Right lobe of liver (tissue), 4 donors: ENCODE measurements at regions not wholly inside any gene's neighbourhood (a gene's known extent, or its start where the extent isn't known, plus 50 kb on each side); places are given as distances from the start of the nearest gene placed in this dataset.

Source experiments
- POLR2A ChIP-seq: fragments of 450-650 bp; IDR thresholded peaks from one replicate; pipeline ENCODE4 v1.6.1; 2017; ENCODE audit warnings: antibody characterized with exemption, mild to moderate bottlenecking
- TF ChIP-seq, protein P1 (sequence below), 4 donors: fragments of 200-600 bp in 3 of 4; fragments of 450-650 bp in 1 of 4; IDR thresholded peaks; one replicate each; pipeline versions ENCODE4 v1.5.1 to v1.8.0; 2016 to 2022; ENCODE audit warnings: antibody characterized with exemption in 4 of 4, mild to moderate bottlenecking in 2 of 4
- donor health status: DM: no; HTN: no; CAD: no.
- donor health status: DM: no; HTN: no; CAD: no.
- donor health status: DM: no; HTN: yes; CAD: no.

GRCh38 chr3:94179059-94179458, 116.2 kb downstream of the NSUN3 start:
- TF ChIP-seq, protein P1, sequence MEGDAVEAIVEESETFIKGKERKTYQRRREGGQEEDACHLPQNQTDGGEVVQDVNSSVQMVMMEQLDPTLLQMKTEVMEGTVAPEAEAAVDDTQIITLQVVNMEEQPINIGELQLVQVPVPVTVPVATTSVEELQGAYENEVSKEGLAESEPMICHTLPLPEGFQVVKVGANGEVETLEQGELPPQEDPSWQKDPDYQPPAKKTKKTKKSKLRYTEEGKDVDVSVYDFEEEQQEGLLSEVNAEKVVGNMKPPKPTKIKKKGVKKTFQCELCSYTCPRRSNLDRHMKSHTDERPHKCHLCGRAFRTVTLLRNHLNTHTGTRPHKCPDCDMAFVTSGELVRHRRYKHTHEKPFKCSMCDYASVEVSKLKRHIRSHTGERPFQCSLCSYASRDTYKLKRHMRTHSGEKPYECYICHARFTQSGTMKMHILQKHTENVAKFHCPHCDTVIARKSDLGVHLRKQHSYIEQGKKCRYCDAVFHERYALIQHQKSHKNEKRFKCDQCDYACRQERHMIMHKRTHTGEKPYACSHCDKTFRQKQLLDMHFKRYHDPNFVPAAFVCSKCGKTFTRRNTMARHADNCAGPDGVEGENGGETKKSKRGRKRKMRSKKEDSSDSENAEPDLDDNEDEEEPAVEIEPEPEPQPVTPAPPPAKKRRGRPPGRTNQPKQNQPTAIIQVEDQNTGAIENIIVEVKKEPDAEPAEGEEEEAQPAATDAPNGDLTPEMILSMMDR (IDR thresholded peaks at IDR 0.05) = no peak
- no peak for TF ChIP-seq POLR2A
